Islet of Langerhans (tissue), 1 donor: ENCODE measurements at regions not wholly inside any gene's neighbourhood (a gene's known extent, or its start where the extent isn't known, plus 50 kb on each side); places are given as distances from the start of the nearest gene placed in this dataset.
A peak's percentile ranks its signal among the peaks of the same experiment; 100 is the strongest.

ENCODE experiments used
- FAIRE-seq: peaks from one replicate; lab custom pipeline; 2011; peaks lifted over from hg19 to GRCh38; lab: Jason Lieb, UNC

- FAIRE-seq: no peak
Measured at GRCh38 chr13:105920370-105920769, 615.1 kb downstream of the EFNB2 start.

GRCh38 chr13:105918842-105919741 lies 616.4 kb downstream of the EFNB2 start:
- peak; percentile 49 for FAIRE-seq

DNA sequence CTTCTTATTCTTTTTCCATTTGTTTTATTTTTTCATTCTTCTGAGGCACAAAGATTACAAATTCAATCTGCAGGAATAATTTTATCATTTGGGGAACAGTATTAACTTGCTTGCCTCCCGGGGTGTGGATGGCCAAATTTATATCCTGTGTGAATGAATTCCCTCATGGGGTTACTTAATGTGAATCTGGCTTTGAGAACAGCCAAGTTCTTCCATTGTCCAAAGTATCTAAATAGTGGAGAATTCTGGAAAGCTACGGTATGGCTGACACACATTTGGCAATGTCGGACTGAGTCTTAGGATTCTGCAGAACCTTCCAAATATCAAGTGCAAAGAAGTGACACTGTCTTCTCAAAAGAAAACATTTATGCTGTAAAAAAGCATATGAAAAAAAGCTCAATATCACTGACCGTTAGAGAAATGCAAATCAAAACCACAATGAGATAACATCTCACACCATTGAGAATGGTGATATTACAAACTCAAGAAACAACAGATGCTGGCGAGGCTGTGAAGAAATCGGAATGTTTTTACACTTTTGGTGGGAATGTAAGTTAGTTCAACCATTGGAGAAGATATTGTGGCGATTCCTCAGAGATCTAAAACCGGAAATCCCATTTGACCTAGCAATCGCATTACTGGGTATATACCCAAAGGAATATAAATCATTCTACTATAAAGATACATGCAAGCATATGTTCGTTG lies 620.2 kb downstream of the EFNB2 start:
- no peak for FAIRE-seq

- FAIRE-seq: no peak
Measured at GRCh38 chr13:105914291-105915036, 621.0 kb downstream of the EFNB2 start.

DNA sequence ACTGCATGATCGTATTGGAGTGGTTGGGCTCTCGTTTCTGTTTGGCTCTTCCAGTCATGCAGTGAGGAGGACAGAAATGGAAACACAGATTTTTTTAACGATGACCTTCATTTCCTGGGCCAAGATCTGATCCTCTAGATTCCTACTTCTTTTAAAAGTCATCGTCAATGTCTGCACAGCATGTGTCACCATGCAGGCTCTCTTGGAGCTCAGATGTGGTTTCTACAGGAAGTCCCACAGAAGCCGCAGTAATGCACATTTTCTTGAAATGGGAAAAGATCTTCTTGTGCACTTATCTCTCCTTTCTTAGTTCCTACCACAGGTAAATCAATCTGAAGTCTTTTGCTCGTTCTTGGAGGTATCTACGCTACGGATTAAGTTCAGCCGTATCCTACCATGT lies 626.9 kb downstream of the EFNB2 start:
- FAIRE-seq: no peak

DNA sequence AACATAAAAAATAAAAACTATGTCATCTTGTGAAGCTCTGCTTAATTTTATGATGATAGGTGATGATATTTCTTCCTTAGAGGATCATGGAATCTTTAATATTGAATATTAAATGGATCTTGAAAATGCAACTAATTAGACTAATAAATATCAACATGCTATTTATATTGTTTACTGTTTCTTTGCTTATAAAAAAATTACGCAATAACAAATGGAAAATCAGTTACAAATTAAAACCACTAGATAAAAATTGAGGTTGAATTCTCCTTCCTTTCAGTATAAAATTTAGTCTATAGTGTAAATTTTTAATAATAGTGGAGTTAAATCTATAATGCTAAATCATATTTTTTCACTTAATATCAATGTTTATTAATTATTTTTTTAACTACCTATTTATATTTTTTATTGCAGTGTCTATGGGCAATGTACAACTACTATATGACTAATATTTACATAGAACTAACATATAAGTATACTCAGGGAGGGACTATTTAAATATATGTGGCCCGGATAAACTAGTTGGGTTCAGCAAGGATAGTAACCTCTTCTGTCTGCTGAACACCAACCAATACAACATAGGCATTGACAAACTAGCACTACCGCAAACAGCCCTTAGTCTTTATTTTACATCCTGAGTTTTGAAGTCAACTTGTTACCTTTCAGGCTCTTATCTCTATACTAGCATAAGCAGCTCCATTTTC lies 628.0 kb downstream of the EFNB2 start:
- peak; percentile 93 for FAIRE-seq

DNA sequence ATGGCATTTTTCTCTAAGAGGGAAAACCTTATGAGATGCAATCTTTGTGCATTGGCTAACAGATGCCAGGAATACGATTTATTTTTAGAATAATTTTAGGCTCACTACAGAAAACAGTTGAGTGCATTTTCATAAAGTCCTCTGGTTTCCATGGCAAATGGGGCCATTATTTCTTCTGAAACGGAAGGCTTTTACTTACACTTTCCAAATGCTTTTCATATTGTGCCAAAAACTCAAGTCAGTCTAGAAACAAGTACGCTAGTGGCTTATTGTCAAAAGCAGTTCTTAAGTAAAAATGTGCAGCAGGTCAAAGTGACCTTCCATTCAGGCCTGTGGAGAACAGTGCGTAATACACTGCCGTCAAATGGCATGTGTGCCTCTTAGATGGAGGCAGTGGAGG lies 628.7 kb downstream of the EFNB2 start:
- no peak for FAIRE-seq

GRCh38 chr13:105904034-105904742 lies 631.3 kb downstream of the EFNB2 start:
- FAIRE-seq: no peak

DNA sequence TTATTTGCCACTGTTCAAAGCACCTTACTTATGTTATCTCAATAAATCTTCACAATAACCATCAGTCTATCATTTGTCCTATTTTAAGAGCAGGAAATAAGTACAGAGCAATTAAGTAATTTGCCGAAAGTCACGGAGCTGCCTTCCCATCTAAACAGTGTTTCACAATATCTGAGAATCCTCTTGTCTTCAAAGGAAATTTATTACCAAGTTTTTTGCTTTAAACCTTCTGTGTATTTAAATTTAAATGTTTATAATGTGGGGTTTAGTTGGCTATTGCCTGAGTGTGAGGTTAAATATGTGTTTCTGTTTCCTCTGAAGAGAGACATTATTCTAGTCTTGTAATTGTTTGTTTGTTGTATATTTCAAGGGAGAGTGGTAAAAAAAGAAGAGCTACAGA lies 633.1 kb downstream of the EFNB2 start:
- FAIRE-seq: no peak

DNA sequence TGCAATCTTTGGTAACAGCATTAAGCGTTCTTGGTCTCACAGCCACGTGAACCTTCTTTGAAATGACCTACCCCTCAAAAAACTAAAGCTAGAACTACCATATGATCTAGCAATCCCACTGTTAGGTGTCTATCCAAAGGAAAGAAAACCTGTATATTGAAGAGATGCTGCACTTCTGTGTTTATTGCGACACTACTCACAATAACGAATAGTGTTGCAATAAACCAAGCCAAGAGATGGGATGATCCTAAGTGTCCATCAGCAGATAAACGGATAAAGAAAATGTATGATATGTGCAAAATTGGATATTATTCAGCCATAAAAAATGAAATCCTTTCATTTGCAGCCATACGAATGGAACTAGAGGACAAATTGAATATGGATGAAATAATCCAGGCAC lies 637.9 kb downstream of the EFNB2 start:
- FAIRE-seq: no peak

GRCh38 chr13:105894697-105895096 lies 640.8 kb downstream of the EFNB2 start:
- FAIRE-seq: no peak

GRCh38 chr13:105890509-105890908 lies 645.0 kb downstream of the EFNB2 start:
- no peak for FAIRE-seq

GRCh38 chr13:105878119-105878700 lies 657.3 kb downstream of the EFNB2 start:
- no peak for FAIRE-seq

- FAIRE-seq: no peak
Measured at GRCh38 chr13:105874814-105875213, 660.6 kb downstream of the EFNB2 start.

DNA sequence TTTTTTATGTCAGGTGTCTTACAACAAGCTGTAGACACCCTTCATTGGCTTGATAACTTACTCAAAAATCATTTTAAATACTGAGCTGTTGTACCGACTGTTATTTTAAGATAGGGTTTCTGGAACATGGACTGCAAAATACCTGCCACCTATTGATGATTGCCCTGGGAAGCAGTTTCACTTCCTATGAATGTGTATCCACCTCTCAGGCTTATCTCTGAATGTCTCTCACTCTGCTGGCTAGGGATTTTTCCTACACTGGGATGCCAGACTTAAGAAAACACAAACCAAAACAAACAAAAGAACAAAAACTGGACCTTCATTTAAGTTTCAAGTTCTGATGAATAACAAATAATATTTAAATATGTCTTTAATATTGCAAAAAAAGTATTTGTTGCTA lies 663.7 kb downstream of the EFNB2 start:
- no peak for FAIRE-seq

- no peak for FAIRE-seq
Measured at GRCh38 chr13:105871326-105871725, 664.1 kb downstream of the EFNB2 start.

DNA sequence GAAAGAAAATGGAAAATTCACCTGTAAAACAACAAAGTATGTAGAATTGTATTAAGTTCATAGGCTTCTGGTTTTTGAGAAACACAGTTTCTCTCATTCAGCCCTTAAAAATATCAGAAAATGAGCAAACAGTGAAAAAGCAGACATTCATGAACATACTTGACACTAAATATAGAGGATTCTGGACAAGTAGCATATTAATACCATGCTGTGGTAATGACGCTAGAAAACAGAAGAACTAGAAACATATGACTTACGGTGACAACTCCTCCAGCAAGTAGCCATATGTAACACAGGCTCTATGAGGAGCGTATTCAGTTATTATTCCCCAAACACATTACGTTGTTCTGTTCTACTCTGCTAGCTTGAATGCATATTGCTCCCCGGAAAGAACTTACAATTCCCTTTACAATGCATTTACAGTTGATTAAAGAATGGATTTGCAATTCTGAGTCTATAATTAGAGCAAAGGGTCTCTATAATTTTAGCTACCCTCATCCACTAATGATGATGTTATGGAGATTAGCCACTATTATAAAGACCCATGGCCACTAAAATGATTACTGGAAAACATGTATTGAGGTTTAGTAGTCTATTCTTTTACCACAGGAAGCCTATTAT lies 672.1 kb downstream of the EFNB2 start:
- FAIRE-seq: no peak

DNA sequence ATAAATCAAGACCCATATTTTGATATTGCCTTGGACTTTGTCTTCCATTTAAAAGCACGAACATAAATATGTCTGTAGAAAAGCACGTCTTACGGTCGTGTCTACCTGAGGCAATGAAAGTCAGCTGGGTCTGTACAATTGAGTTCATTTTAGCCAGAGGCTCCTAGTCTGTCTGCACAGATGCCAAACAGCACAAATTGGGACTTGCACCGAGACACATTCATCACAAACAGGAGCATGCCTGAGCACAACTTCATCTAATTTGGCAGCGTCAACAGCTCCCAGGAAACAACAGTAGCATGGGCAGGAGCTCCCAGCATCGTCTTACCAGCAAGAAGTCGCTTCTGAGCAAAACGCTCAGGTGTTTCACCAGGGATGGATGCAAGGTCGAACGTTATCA lies 687.0 kb downstream of the EFNB2 start:
- FAIRE-seq: no peak

DNA sequence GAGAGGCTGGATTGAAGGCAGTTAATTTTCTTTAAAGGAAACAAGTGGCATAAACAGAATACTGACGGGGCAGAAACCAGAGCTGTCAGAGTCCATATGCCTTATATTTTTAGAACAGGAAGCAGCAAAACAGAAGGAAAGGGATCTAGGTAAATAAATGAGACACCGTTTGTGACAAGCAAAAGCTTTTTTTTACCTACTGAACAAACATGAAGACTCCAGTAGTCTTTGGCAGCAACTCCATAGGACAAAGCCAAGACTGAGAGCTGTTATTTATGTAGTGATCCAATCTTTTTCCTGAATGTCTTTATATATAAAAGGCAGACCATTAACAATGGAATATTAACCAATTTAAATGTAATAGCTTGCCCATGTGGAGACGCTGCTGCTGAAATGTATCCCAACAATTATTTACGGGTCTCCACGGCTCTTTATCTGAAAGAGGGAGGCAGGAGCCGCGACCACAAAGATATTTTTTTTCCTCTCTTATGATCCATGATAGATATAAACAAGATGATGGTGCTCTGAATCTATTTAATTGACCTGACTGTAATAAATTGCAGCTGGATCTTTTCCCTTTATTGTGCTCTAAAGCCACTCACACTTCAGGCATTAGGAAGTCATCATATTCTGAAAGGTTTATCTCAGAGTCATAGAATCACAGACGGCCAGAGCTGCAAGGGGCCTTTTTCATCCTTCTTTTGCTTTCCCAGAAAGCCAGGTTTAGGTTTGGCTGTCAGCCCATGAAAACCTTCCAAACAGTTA lies 687.8 kb downstream of the EFNB2 start:
- no peak for FAIRE-seq

- FAIRE-seq: no peak
Measured at GRCh38 chr13:105846923-105847322, 688.5 kb downstream of the EFNB2 start.
